ENCODE measurements at regions not wholly inside any gene's neighbourhood (a gene's known extent, or its start where the extent isn't known, plus 50 kb on each side); places are given as distances from the start of the nearest gene placed in this dataset.

DNA sequence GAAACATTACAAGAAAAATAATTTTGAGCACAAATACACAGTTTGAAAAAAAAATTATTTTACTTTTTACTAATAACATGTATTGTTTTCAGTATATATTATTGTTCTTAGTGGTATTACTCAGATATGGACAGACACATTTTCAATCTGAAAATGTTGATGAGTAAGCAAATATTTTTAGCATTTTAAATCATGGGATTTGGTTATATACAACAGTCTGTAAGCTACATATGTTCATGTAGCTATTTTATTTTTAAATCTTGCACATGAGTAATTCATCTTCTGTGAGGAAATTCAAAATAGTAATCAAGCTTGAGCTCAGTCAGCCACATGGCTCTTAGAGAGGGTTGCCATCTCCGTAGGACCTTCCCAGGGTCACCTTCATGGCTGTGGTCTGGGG, 471.9 kb downstream of the QKI start:
- TF ChIP-seq, protein P1, sequence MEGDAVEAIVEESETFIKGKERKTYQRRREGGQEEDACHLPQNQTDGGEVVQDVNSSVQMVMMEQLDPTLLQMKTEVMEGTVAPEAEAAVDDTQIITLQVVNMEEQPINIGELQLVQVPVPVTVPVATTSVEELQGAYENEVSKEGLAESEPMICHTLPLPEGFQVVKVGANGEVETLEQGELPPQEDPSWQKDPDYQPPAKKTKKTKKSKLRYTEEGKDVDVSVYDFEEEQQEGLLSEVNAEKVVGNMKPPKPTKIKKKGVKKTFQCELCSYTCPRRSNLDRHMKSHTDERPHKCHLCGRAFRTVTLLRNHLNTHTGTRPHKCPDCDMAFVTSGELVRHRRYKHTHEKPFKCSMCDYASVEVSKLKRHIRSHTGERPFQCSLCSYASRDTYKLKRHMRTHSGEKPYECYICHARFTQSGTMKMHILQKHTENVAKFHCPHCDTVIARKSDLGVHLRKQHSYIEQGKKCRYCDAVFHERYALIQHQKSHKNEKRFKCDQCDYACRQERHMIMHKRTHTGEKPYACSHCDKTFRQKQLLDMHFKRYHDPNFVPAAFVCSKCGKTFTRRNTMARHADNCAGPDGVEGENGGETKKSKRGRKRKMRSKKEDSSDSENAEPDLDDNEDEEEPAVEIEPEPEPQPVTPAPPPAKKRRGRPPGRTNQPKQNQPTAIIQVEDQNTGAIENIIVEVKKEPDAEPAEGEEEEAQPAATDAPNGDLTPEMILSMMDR (IDR thresholded peaks at IDR 0.05) = no peak

DNA sequence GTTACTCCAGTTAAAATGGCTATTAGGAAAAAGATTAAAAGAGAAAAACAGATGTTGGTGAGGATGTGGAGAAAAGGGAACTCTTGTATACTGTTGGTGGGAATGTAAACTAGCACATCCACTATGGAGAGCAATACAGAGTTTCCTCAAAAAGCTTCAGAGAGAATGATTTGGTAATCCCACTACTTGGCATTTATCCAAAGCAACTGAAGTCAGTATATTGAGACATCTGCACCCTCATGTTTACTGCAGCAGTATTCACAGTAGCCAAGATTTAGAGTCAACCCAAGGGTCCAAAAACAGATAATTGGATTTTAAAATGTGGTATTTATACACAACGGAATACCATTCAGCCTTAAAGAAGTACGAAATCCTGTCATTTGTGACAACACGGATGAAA, 469.5 kb downstream of the QKI start:
- TF ChIP-seq, protein P1 (IDR thresholded peaks at IDR 0.05) = no peak

DNA sequence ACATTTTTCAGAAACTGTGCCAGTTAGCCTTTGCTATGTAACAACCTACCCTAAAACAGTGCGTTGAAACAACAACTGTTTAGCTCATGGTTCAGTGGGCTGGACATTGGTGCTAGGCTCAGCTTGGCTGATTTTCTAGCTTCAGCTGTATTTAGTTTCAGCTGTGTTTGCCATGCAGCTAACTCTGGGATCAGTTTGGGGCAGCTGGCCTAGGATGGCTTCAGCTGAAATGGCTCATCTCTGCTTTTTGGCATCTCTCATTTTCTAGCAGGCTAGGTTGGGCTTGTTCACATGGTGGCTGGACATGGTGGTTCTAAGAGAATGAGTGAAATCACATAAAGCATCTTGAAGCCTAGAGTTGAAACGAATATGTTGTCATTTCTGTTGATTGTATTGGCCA, 464.2 kb downstream of the QKI start:
- TF ChIP-seq, protein P1 (IDR thresholded peaks at IDR 0.05) = no peak

DNA sequence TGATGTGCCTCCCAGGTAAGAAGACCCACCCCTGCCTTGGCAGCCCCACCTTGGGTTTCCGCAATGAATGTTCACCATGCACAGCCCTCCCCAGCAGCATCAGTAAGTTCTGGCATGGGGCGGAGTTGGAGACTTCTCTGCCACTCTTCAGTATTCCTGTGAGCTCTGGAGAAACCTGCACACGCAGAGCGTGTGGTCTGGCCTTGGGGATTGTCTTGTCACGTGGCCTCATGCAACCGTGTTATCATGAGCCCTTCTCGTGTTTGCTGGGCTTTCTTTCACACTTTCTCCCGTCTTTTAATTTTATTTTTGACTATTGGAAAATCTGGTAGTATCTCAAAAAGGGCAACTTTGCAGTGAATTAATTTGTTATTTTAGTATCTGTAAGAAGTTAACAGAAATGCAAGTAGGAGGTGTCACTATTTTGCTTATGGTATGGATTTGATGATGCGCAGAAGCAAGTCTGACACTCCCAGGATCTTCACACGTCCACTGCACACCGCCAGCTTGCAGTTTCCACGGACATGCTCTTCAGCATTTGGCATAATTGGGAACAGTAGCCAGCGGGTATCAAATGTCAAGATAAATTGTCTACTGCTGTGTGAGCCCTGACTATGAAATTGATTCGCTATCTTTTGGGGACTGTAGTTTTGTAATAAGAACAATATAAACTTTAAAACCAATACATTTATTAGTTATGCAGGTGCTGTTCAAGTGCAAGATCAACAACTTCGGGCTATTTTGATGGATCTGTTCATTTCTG, 463.5 kb downstream of the QKI start:
- TF ChIP-seq, protein P1 (IDR thresholded peaks at IDR 0.05) = no peak

DNA sequence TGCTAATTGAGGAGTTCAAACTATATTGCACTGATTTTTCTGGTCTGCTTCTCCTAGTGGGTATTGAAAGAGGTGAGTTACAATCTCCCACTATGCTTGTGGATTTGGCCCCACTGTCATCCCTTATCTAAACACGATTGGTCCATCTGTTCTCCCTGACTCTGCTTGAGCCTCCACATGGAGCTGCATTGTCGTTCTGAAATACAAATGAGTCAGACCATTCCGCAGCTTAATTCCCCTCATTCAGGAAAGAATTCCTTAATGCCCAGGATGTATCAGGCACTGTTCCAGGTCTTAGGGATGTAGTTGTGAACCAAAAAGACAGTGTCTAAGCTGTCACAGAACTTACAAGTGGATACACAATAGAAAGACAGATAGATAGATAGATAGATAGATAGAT, 461.9 kb downstream of the QKI start:
- TF ChIP-seq, protein P1 (IDR thresholded peaks at IDR 0.05) = no peak

DNA sequence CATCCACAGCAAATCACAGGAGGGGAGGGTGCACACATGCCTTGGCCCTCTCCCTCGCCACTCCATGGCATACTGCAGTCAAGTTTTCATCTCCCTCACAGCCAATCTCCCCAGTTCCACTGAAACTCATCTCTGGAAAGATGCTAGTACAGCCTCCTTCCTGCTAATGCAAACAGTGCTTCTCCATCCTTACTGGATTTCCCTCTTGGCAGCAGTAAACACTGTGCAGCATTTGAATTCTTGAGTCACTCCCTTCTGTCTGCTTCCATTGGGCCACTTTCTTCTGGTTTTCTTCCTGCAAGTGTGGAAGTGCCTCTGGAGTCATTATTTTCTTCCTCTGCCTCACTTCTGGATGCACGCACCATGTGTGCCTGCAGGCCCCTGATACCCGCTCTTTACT, 460.3 kb downstream of the QKI start:
- TF ChIP-seq, protein P1 (IDR thresholded peaks at IDR 0.05) = no peak

DNA sequence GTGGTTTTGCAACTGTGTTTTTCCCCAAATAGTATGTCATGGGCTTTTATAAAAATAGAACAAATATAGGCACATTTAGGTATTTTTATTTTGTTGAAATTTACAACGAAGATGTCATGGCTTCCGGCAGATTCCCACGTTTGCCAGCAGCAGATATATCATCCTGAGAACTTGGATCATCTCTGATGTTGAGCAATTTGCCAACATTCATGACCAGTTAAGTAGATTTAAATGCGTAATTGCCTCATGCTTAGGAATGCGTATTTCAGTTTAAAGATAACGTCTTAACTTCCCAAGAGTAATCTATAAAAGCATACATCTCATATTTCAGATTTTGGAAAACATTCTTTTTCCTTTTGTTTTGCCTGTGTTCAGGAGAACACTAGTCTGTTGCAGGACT, 457.8 kb downstream of the QKI start:
- TF ChIP-seq, protein P1 (IDR thresholded peaks at IDR 0.05) = no peak

DNA sequence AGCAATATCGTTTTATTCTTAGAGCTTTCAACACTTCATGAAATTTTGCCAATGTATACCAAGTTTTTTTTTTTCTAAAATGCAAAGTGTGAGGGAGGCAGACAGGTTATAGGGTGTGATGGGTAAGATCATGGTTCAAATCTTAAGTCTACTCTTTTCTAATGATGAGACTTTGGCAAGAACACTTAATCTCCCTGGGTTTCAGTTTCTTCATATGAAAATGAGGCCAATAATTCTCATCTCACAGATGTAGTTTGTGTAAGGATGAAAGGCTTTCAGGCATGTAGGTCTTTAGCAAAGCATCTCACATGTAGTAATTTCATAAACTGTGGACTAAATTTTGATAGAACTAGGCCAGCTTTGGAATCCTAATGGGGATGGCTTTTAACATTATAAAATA, 457.1 kb downstream of the QKI start:
- TF ChIP-seq, protein P1 (IDR thresholded peaks at IDR 0.05) = no peak
